ENCODE measurements at regions not wholly inside any gene's neighbourhood (a gene's known extent, or its start where the extent isn't known, plus 50 kb on each side); places are given as distances from the start of the nearest gene placed in this dataset.

DNA sequence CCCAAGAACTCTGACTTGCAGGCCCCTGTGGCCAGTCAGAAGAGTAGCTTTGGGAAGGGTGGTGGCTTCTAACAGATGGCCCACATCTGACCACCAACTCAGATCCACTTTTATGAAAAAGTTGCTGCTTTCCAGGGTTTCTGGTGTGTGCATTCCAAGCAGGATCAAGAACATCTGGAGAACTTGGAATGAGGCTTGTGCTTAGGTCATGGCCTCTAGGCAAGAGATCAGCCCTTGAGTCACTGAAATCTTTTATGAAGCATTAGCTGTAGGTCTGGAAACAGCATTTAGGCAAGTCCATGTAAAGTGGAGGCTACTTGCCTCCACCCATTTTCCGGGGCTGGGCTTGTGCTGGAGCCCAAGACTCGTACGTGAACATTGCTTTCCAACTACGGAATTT is 433.3 kb downstream of the SH3GL2 start:
- intact Hi-C loops (cut with micrococcal nuclease) (no loop called here), dilution Hi-C loops (cut with MboI; ENCODE audit: extremely low pct_ligation_motif_present, low sequenced_read_pairs) (no loop called here)
- POLR2A ChIA-PET = no interaction called here
- DNase-seq (ENCODE audit: low read depth, low spot score) (no peak), FAIRE-seq (no peak)
- no peak overlapping the region for H3K9ac ChIP-seq (replicated peaks; ENCODE audit: extremely low read depth, insufficient read depth, low read length)
- H3K27me3 ChIP-seq (ENCODE audit: control insufficient read depth in 2 of 2, insufficient read depth in 2 of 2, low read length in 2 of 2) = peaks cover 3 to 4% of the 10 kb centered on the region in 2 experiments
- H3K4me3 ChIP-seq (replicated peaks in 1 of 3; ENCODE audit: insufficient read depth in 1 of 3, low read depth in 1 of 3, low read length in 3 of 3) = no peak overlapping the region
- H2AFZ ChIP-seq (ENCODE audit: low read depth, low read length) = no peak overlapping the region
- no peaks in the 10 kb centered on the region for H3K9me3 ChIP-seq (replicated peaks; ENCODE audit: control insufficient read depth, insufficient read depth, low read length)
- no peaks in the 10 kb centered on the region for H4K20me1 ChIP-seq (replicated peaks; ENCODE audit: control insufficient read depth, extremely low read depth, insufficient read depth, low read length)
- no peaks in the 10 kb centered on the region for H3K36me3 ChIP-seq (ENCODE audit: control insufficient read depth in 2 of 2, extremely low read depth in 1 of 2, insufficient read depth in 2 of 2, low read length in 2 of 2)
- no peak for TF ChIP-seq EZH2 (IDR thresholded peaks at IDR 0.05; ENCODE audit: borderline replicate concordance, low read depth, low read length, severe bottlenecking)
- TF ChIP-seq GATA2 (IDR thresholded peaks at IDR 0.05; ENCODE audit: insufficient read depth, insufficient read length, low read depth, low read length) = no peak
- TF ChIP-seq JUN (IDR thresholded peaks at IDR 0.05; ENCODE audit: borderline replicate concordance, insufficient read depth, insufficient read length, low read depth) = no peak
- TF ChIP-seq MYC (IDR thresholded peaks at IDR 0.05; ENCODE audit: low read depth, low read length) = no peak
- TF ChIP-seq FOS (IDR thresholded peaks at IDR 0.05; ENCODE audit: borderline replicate concordance, insufficient read depth, low read length) = no peak
- TF ChIP-seq POLR2A (IDR thresholded peaks at IDR 0.05; ENCODE audit: low read depth, low read length) = no peak
- TF ChIP-seq POLR2AphosphoS5 (IDR thresholded peaks at IDR 0.05; ENCODE audit: insufficient read depth, low read depth, low read length) = no peak
- TF ChIP-seq, protein P1, sequence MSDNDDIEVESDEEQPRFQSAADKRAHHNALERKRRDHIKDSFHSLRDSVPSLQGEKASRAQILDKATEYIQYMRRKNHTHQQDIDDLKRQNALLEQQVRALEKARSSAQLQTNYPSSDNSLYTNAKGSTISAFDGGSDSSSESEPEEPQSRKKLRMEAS (IDR thresholded peaks at IDR 0.05; ENCODE audit: insufficient read depth, insufficient read length) = no peak
- TF ChIP-seq, protein P2, sequence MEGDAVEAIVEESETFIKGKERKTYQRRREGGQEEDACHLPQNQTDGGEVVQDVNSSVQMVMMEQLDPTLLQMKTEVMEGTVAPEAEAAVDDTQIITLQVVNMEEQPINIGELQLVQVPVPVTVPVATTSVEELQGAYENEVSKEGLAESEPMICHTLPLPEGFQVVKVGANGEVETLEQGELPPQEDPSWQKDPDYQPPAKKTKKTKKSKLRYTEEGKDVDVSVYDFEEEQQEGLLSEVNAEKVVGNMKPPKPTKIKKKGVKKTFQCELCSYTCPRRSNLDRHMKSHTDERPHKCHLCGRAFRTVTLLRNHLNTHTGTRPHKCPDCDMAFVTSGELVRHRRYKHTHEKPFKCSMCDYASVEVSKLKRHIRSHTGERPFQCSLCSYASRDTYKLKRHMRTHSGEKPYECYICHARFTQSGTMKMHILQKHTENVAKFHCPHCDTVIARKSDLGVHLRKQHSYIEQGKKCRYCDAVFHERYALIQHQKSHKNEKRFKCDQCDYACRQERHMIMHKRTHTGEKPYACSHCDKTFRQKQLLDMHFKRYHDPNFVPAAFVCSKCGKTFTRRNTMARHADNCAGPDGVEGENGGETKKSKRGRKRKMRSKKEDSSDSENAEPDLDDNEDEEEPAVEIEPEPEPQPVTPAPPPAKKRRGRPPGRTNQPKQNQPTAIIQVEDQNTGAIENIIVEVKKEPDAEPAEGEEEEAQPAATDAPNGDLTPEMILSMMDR (IDR thresholded peaks at IDR 0.05; ENCODE audit: extremely low read depth in 1 of 2, insufficient read depth in 1 of 2, low read depth in 1 of 2, low read length in 2 of 2) = no peak
- no peaks in the 10 kb centered on the region for H3K9me1 ChIP-seq (replicated peaks; ENCODE audit: control insufficient read depth, extremely low read depth, insufficient read depth, low read length)
- no peak overlapping the region for H3K4me2 ChIP-seq (ENCODE audit: insufficient read depth, low read length)
- no peaks in the 10 kb centered on the region for H3K4me1 ChIP-seq (ENCODE audit: control insufficient read depth, extremely low read depth, insufficient read depth, low read length)
- BruUV-seq (replicated peaks) = no TSS peak
- CTCF ChIA-PET = interaction anchor here (0.9 kb wide), 1 partner anchor 8 kb away, joined by 3 read pairs; no protein-coding TSS in a partner anchor
- no peak overlapping the region for H3K27ac ChIP-seq (ENCODE audit: insufficient read depth, low read depth, low read length)
- H3K79me2 ChIP-seq (ENCODE audit: control insufficient read depth, insufficient read depth, low read length) = no peaks in the 10 kb centered on the region
